GM23338 (cell line): ENCODE measurements at regions not wholly inside any gene's neighbourhood (a gene's known extent, or its start where the extent isn't known, plus 50 kb on each side); places are given as distances from the start of the nearest gene placed in this dataset.
A peak's percentile ranks its signal among the peaks of the same experiment; 100 is the strongest.

Experiments
- ATAC-seq: fragments of 200-7000 bp; cut with Tn5 transposase; 3 replicates; pipeline ENCODE4 v1.9.1; 2020
- DNase-seq: peaks from one replicate; pipeline ENCODE4 v3.0.0-alpha.2; 2015; ENCODE audit warnings: low spot score
- H2AFZ ChIP-seq: fragments of 200-600 bp; sonication (generic); 2 replicates; pipeline ENCODE4 v1.8.0; 2016; ENCODE audit warnings: antibody characterized with exemption, mild to moderate bottlenecking, moderate library complexity
- H3F3A ChIP-seq: fragments of 200-600 bp; sonication (generic); replicated peaks from 2 replicates; pipeline ENCODE4 v1.8.0; 2017; ENCODE audit warnings: antibody characterized with exemption, mixed run types, low read depth
- H3K27ac ChIP-seq: fragments of 200-600 bp; sonication (generic); 2 replicates; pipeline ENCODE4 v1.6.1; 2016; ENCODE audit warnings: low read depth
- H3K27me3 ChIP-seq: fragments of 200-600 bp; sonication (generic); 2 replicates; pipeline ENCODE4 v1.8.0; 2016; ENCODE audit warnings: mild to moderate bottlenecking, mixed run types, moderate library complexity; ENCODE audit not compliant: insufficient read depth
- H3K36me3 ChIP-seq: fragments of 200-600 bp; sonication (generic); 2 replicates; pipeline ENCODE4 v1.8.0; 2016; ENCODE audit warnings: mild to moderate bottlenecking; ENCODE audit not compliant: insufficient read depth
- H3K4me1 ChIP-seq: fragments of 200-600 bp; sonication (generic); 2 replicates; pipeline ENCODE4 v1.8.0; 2016; ENCODE audit warnings: mild to moderate bottlenecking, moderate library complexity; ENCODE audit not compliant: insufficient read depth
- H3K4me2 ChIP-seq: fragments of 200-600 bp; sonication (generic); 2 replicates; pipeline ENCODE4 v1.7.1; 2017; ENCODE audit warnings: mixed run types
- H3K4me3 ChIP-seq: fragments of 200-600 bp; sonication (generic); 2 replicates; pipeline ENCODE4 v1.6.1; 2016; ENCODE audit warnings: mixed run types
- H3K79me2 ChIP-seq: fragments of 200-600 bp; sonication (generic); replicated peaks from 2 replicates; pipeline ENCODE4 v1.8.0; 2017; ENCODE audit warnings: mild to moderate bottlenecking; ENCODE audit not compliant: insufficient read depth
- H3K9me2 ChIP-seq: fragments of 200-600 bp; sonication (generic); 2 replicates; pipeline ENCODE4 v1.8.0; 2017; ENCODE audit not compliant: insufficient read depth
- H4K20me1 ChIP-seq: fragments of 200-600 bp; sonication (generic); replicated peaks from 2 replicates; pipeline ENCODE4 v1.8.0; 2017; ENCODE audit warnings: mild to moderate bottlenecking; ENCODE audit not compliant: insufficient read depth
- H3K27ac Mint-ChIP-seq: 2 replicates; pipeline ENCODE4 v1.8.0; 2020; ENCODE audit warnings: inconsistent platforms, mild to moderate bottlenecking, moderate library complexity, mixed read lengths
- H3K27me3 Mint-ChIP-seq: 3 replicates; pipeline ENCODE4 v1.8.0; 2022; ENCODE audit warnings: low read depth, mild to moderate bottlenecking, moderate library complexity, mixed read lengths, inconsistent platforms; ENCODE audit not compliant: insufficient read depth, poor library complexity
- H3K36me3 Mint-ChIP-seq: 3 replicates; pipeline ENCODE4 v1.8.0; 2021; ENCODE audit warnings: low read depth, mild to moderate bottlenecking, inconsistent platforms, moderate library complexity, mixed read lengths
- H3K4me1 Mint-ChIP-seq: 3 replicates; pipeline ENCODE4 v1.8.0; 2020; ENCODE audit warnings: mild to moderate bottlenecking, inconsistent platforms, mixed read lengths
- H3K4me3 Mint-ChIP-seq: 3 replicates; pipeline ENCODE4 v1.8.0; 2021; ENCODE audit warnings: moderate library complexity, mild to moderate bottlenecking, inconsistent platforms, mixed read lengths
- H3K9me3 Mint-ChIP-seq: 3 replicates; pipeline ENCODE4 v1.8.0; 2020; ENCODE audit warnings: moderate library complexity, mild to moderate bottlenecking, inconsistent platforms, mixed read lengths
- CREB1 ChIP-seq: fragments of 250-450 bp; sonication (Bioruptor Pico); IDR thresholded peaks from 2 replicates; pipeline ENCODE4 v1.5.0; 2020; ENCODE audit warnings: low read depth, mild to moderate bottlenecking, moderate library complexity
- EZH2 ChIP-seq: fragments of 200-600 bp; sonication (generic); IDR thresholded peaks from one replicate; pipeline ENCODE4 v1.8.0; 2017; ENCODE audit warnings: antibody characterized with exemption, mild to moderate bottlenecking, low read depth; ENCODE audit not compliant: unreplicated experiment
- EZH2phosphoT487 ChIP-seq: fragments of 200-600 bp; sonication (generic); IDR thresholded peaks from one replicate; pipeline ENCODE4 v1.8.1; 2018; ENCODE audit warnings: antibody characterized with exemption; ENCODE audit not compliant: unreplicated experiment
- JUNB ChIP-seq: IDR thresholded peaks from one replicate; pipeline ENCODE4 v1.6.1; 2016; ENCODE audit warnings: antibody characterized with exemption; ENCODE audit not compliant: unreplicated experiment
- NANOG ChIP-seq: IDR thresholded peaks from 2 replicates; pipeline ENCODE4 v1.6.1; 2016; ENCODE audit warnings: antibody characterized with exemption, borderline replicate concordance
- POLR2AphosphoS5 ChIP-seq: IDR thresholded peaks from 2 replicates; pipeline ENCODE4 v1.6.1; 2016; ENCODE audit warnings: antibody characterized with exemption, low read depth
- REST ChIP-seq: IDR thresholded peaks from one replicate; pipeline ENCODE4 v1.6.1; 2018; ENCODE audit warnings: antibody characterized with exemption; ENCODE audit not compliant: unreplicated experiment
- STAT1 ChIP-seq: IDR thresholded peaks from one replicate; pipeline ENCODE4 v1.6.1; 2016; ENCODE audit warnings: antibody characterized with exemption; ENCODE audit not compliant: unreplicated experiment
- ZNF114 ChIP-seq: fragments of 250-450 bp; sonication (Bioruptor Pico); IDR thresholded peaks from 2 replicates; pipeline ENCODE4 v1.5.0; 2020; ENCODE audit warnings: mild to moderate bottlenecking, moderate library complexity
- ZNF331 ChIP-seq: fragments of 250-450 bp; sonication (Bioruptor Pico); IDR thresholded peaks from 2 replicates; pipeline ENCODE4 v1.5.0; 2020; ENCODE audit warnings: low read depth, mild to moderate bottlenecking, moderate library complexity
- ZNF462 ChIP-seq: fragments of 250-450 bp; sonication (Bioruptor Pico); IDR thresholded peaks from 2 replicates; pipeline ENCODE4 v1.5.0; 2020; ENCODE audit warnings: mild to moderate bottlenecking, moderate library complexity
- TF ChIP-seq, protein P1 (sequence below), 2 experiments: fragments of 200-600 bp in 1 of 2; sonication (generic) in 1 of 2; conservative IDR thresholded peaks; 2 replicates each; pipeline versions ENCODE4 v1.5.1 to v1.6.1; 2016 to 2017; ENCODE audit warnings: antibody characterized with exemption in 2 of 2, low read depth in 2 of 2, mild to moderate bottlenecking in 2 of 2, moderate library complexity in 1 of 2
- TF ChIP-seq, protein P2 (sequence below): IDR thresholded peaks from 2 replicates; pipeline ENCODE4 v1.6.1; 2016; ENCODE audit warnings: antibody characterized with exemption

GRCh38 chr10:43939389-43939938 lies 290.8 kb upstream of the ZNF32 start:
- no peaks in the 10 kb centered on the region for H3K36me3 ChIP-seq
- Mint-ChIP-seq H3K27me3 (peaks cover 2% of the 10 kb centered on the region), H3K9me3 (peaks cover 16% of the 10 kb centered on the region), H3K4me3 (no peak overlapping the region), H3K4me1 (peaks cover 7% of the 10 kb centered on the region), H3K36me3 (no peaks in the 10 kb centered on the region; the same call in 2 of the 3 replicates), H3K27ac (no peak overlapping the region)
- H3K4me1 ChIP-seq: no peaks in the 10 kb centered on the region
- no peaks in the 10 kb centered on the region for H4K20me1 ChIP-seq
- no peaks in the 10 kb centered on the region for H3F3A ChIP-seq
- ATAC-seq (no peak), DNase-seq (no peak)
- H3K9me2 ChIP-seq: no peaks in the 10 kb centered on the region
- H3K79me2 ChIP-seq: no peaks in the 10 kb centered on the region
- H3K4me2 ChIP-seq: no peak overlapping the region
- H3K27ac ChIP-seq: no peak overlapping the region
- H3K27me3 ChIP-seq: no peaks in the 10 kb centered on the region
- H2AFZ ChIP-seq: 0 out of 2 replicates have a peak overlapping the region, but pooled peaks have one; percentile 7
- no peak overlapping the region for H3K4me3 ChIP-seq
- TF ChIP-seq REST: no peak
- no peak for TF ChIP-seq ZNF114 (CRISPR knock-in tag)
- TF ChIP-seq NANOG: no peak
- TF ChIP-seq, protein P1, sequence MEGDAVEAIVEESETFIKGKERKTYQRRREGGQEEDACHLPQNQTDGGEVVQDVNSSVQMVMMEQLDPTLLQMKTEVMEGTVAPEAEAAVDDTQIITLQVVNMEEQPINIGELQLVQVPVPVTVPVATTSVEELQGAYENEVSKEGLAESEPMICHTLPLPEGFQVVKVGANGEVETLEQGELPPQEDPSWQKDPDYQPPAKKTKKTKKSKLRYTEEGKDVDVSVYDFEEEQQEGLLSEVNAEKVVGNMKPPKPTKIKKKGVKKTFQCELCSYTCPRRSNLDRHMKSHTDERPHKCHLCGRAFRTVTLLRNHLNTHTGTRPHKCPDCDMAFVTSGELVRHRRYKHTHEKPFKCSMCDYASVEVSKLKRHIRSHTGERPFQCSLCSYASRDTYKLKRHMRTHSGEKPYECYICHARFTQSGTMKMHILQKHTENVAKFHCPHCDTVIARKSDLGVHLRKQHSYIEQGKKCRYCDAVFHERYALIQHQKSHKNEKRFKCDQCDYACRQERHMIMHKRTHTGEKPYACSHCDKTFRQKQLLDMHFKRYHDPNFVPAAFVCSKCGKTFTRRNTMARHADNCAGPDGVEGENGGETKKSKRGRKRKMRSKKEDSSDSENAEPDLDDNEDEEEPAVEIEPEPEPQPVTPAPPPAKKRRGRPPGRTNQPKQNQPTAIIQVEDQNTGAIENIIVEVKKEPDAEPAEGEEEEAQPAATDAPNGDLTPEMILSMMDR (conservative IDR thresholded peaks at IDR 0.05; ENCODE audit: low read depth in 2 of 2): no peak
- TF ChIP-seq EZH2phosphoT487: no peak
- TF ChIP-seq EZH2: no peak
- TF ChIP-seq JUNB: no peak
- no peak for TF ChIP-seq CREB1 (CRISPR knock-in tag)
- no peak for TF ChIP-seq ZNF462 (CRISPR knock-in tag)
- no peak for TF ChIP-seq POLR2AphosphoS5
- TF ChIP-seq, protein P2, sequence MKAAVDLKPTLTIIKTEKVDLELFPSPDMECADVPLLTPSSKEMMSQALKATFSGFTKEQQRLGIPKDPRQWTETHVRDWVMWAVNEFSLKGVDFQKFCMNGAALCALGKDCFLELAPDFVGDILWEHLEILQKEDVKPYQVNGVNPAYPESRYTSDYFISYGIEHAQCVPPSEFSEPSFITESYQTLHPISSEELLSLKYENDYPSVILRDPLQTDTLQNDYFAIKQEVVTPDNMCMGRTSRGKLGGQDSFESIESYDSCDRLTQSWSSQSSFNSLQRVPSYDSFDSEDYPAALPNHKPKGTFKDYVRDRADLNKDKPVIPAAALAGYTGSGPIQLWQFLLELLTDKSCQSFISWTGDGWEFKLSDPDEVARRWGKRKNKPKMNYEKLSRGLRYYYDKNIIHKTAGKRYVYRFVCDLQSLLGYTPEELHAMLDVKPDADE: no peak
- TF ChIP-seq STAT1: no peak
- no peak for TF ChIP-seq ZNF331
